ENCODE measurements at regions not wholly inside any gene's neighbourhood (a gene's known extent, or its start where the extent isn't known, plus 50 kb on each side); places are given as distances from the start of the nearest gene placed in this dataset.

DNA sequence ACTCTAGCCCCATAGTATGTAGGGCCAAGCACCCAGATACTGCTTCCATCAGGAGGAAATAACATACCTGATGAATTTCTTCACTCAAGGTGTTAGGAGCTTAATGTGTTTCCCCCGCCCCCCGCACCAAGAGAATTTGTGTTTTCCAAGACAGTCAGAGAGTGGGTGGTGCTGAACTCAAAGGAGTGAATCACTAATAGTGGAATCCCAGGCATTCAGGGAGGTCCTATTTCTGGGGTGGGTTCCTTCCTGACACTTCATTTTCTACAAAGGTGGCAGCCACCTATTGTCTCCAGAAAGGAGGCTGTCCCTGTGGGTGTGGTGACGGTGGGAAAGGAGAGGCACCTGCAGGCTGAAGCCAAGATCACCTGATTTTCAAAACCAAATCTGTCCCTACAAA is 50.8 kb upstream of the ELF5 start:
- DNase-seq (ENCODE audit: insufficient read length, low spot score) (peak; percentile 30), FAIRE-seq (no peak)

- FAIRE-seq = peak; percentile 36
- no peak for DNase-seq (ENCODE audit: insufficient read length, low spot score)
These were observed 51.2 kb upstream of the ELF5 start for GRCh38 chr11:34564807-34565241.

DNA sequence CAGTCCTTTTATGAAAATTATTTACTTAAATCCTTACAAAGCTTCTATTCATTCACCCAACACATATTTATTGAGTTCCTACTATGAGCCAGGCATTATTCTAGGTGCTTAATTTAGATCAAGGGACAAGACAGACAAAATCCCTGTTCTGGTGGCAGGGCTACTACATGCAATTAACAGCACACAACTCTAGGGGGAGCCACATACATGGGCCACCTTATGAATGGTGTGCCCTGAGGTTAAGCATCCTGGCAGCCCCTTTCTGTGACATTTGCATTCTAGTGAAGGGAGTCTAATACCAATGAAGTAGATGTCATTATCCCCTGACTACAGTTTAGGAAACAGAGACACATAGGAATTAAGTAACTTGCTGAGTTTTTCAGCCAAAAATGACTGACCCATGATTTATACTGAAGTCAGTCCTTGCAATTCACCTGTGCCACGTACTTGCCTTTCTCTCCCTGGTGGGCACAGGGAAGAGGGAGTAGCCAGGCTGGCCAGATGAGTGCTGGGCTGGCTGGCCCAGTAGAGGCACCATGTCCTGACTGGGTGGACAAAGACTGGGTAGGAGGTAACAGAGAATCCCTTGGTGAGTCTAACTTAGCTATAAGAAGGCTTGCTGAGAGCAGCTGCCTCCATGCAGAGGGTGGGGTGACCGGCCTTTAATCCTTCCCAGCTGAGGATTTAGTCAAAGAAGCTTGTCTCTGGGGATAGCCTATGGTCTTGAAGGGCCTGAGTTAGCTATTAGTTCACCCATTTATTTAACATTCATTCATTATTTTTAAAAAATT is 52.0 kb upstream of the ELF5 start:
- DNase-seq (ENCODE audit: insufficient read length, low spot score) (no peak), FAIRE-seq (no peak)

- no peak for FAIRE-seq
- DNase-seq (ENCODE audit: insufficient read length, low spot score) = no peak
These were observed 52.6 kb upstream of the ELF5 start for GRCh38 chr11:34566208-34566551.

DNA sequence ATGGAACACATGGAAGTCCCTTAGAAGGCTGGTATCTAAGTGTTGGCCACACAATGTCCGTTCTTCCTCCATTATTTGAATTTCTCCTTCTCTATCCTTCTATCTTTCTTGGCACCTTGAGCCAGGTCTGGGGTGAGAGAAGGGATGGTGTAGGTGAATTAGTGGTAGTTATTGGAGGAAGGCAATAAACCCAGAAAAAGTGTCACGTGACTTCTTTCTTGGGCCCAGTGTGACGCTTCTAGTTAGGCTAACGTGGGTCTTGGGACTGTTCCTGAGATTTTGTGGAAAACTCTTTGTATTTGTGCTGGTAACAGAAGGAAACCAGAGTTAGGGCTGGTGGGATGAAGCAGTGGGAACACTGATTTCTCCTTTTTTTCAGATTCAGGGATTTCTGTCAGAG is 53.1 kb upstream of the ELF5 start:
- DNase-seq (ENCODE audit: insufficient read length, low spot score) (no peak), FAIRE-seq (no peak)

GRCh38 chr11:34567733-34568132 is 53.2 kb upstream of the EHF start:
- DNase-seq (ENCODE audit: insufficient read length, low spot score) (no peak), FAIRE-seq (no peak)

GRCh38 chr11:34570584-34570983 is 50.3 kb upstream of the EHF start:
- FAIRE-seq = no peak
- DNase-seq (ENCODE audit: insufficient read length, low spot score) = no peak
